GM18870 (cell line): ENCODE measurements at regions not wholly inside any gene's neighbourhood (a gene's known extent, or its start where the extent isn't known, plus 50 kb on each side); places are given as distances from the start of the nearest gene placed in this dataset.
A peak's percentile ranks its signal among the peaks of the same experiment; 100 is the strongest.

Source experiments
- ATAC-seq: cut with Tn5 transposase; IDR thresholded peaks from one replicate; pipeline ENCODE4 v1.9.1; 2021; ENCODE audit warnings: moderate library complexity; ENCODE audit not compliant: unreplicated experiment

DNA sequence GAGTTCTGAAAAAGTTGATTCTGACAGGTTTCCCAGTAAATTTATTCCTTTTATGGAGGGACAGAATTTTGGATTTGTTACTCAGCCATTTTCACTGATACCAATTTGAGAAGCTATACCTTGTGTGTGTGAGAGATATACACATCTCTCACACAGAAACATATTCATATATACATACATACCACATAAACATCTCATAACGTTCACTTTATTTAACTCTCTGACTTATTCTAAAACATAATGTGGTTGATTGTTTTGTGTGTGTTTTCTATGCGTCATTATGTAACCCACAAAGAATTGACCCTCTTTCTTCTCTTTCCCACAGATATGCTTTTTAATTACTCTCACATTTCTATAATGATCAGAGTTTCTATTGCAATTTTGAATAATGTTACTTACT, 570.8 kb upstream of the TLE4 start:
- no peak for ATAC-seq

DNA sequence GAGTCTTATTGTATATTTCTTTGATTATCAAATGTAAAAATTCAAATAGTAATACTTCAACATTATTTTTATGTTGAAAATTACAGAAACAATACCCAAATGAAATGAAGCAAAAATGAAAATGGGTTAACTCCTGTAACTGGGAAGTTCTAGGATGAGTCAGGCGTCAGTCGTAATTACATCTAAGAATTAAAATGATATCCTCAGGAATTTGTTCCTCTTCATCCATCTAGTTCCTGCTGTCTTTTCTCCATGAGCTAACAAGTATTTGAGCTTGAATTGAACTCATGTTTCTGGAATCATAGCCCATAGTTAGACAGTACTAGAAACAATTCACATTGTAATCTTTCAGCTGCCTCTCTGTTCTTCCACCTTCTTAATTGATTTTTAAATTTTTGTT, 568.3 kb upstream of the TLE4 start:
- ATAC-seq: no peak

- no peak for ATAC-seq
These were observed 567.7 kb upstream of the TLE4 start for GRCh38 chr9:79004032-79004431.

- ATAC-seq: no peak
These were observed 565.2 kb upstream of the TLE4 start for GRCh38 chr9:79006546-79006945.

GRCh38 chr9:79007701-79008483, 563.9 kb upstream of the TLE4 start:
- ATAC-seq: peak; percentile 97

DNA sequence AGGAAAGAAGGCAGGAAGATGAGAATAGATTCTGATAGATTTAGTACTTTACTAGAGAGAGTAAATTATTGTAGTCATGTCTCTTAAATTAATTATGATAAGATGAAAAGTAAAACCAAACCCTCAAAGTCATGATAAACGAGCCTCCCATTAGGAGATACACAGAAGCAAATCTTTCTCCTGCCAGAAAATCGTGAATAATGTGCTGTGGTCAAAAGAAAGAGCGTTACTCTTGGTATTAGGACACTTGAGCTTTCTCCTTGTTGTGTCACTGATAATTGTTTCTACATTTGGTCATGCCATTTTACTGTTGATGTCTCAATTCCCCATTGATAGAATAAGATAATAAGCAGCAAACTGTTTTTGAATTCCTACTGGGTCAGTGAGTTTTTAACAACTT, 562.8 kb upstream of the TLE4 start:
- no peak for ATAC-seq

DNA sequence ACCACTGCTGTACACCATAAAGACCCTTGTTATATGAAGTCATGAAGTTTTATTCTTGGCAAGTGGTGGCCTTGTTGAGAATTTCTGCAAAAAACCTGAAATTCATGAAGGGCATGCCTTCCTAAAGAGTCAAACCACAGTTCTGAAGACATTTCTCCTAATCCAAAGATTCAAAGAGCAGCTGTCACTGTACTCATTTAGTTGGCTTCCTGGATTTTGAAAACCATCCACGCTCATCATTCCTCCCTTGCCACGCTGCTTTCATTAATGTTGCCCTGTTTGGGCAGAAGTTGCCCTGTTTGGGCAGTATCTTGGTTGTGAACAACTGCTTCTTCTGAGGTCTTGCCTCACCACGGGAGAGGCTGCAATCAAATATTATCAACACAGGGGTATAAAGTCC, 560.3 kb upstream of the TLE4 start:
- no peak for ATAC-seq

DNA sequence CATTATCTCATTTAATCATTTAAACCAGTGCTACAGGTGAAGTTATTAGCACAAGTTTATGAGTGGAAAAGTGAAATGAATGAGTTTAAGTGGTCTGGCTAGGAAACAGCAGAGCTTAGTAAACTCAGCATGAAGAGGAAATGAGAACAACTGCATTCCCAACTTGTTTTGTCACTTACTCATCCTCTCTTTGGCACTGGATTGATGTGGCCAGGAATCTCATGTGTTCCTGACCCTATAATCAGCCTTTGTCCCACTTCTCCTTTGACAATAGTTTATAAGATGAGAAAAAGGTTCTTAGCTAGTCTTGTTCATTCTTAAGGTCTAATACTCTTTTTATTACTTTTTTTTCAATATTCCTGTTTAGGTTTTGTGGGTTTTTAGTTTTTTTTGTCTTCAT, 559.2 kb upstream of the TLE4 start:
- no peak for ATAC-seq

DNA sequence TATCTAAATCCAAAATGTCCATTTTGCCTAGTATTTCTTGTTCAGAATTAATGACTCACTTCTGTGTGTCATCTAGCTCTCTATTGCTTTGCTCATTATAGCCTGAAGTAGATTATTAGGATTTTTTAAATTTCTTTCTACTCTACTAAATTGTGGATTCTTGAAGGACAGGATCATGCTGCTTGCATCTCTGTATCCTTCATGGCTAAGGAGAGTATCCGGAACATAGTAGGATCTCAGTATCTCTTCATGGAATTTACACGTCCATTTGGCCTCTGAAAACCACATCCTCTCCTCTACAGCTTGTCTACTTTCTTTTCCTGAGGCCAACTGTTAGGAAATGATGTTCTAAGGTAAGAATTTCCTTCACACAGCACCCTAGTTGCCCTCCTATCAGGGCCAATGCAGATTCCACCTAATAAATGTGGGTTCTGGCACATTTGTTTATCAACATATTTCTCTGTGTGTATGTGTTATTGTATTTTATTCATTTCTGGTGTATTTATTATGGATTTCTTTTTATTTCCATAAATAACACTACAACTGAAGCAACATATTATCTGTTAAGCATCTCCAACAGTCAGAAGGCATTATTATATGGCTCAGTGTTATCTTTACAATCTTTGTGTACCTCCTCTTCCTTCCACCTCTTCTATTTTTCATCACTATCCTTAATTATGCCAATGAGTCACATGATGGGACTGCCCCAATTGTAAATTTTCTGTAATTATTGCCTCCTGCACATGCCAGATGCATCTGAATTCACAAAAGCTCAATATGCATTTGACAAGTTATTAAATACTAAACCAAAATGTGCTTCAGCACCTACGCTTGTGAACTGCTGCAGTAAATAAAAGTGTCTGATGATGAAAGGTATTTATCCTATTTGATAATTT, 557.8 kb upstream of the TLE4 start:
- no peak for ATAC-seq

GRCh38 chr9:79014929-79015699, 556.7 kb upstream of the TLE4 start:
- no peak for ATAC-seq

- no peak for ATAC-seq
These were observed 555.8 kb upstream of the TLE4 start for GRCh38 chr9:79015951-79016350.

GRCh38 chr9:79020276-79020675, 551.5 kb upstream of the TLE4 start:
- no peak for ATAC-seq

GRCh38 chr9:79021084-79021483, 550.7 kb upstream of the TLE4 start:
- ATAC-seq: no peak

DNA sequence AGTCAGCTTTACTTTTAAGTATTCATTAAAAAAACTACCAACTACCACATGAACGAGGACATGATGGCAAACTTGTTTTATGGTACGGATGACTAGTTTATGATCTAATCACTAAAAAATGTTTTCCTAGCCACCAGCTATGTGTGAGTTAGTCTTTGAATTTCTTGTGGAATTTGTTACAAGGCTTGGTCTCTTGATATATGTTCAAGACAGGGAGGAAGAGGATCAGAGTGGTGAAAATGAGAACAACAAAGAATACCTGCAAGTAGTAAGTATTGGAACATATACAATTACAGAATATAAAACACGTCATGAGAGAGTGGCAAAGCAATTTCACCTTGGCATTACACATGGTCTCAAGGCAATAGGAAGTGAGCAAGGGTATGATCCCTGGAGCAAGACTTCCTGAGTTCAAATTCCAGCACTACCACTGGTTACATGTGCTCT, 548.6 kb upstream of the TLE4 start:
- ATAC-seq: no peak

- ATAC-seq: peak; percentile 93
These were observed 545.4 kb upstream of the TLE4 start for GRCh38 chr9:79026316-79026715.

- ATAC-seq: no peak
These were observed 543.7 kb upstream of the TLE4 start for GRCh38 chr9:79028101-79028500.

DNA sequence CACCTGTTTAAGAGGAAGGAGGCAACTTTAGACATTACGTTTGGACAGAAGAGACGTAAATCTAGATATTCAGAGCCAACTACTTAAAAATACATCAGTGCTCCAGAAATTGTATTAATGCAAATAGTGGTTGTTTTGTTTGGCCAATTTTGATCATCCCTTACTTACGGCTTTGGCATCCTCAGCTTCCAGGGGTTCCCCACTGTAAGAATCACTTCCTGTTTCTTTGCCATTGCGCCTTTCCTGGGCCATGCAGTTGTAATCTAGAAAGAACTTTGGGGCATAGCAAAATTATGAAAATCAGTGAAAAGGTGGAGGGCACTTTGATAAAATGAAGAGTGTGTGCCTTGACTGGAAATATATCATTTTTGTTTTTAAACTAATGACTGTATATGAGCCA, 537.2 kb upstream of the TLE4 start:
- no peak for ATAC-seq

- ATAC-seq: no peak
These were observed 534.4 kb upstream of the TLE4 start for GRCh38 chr9:79037338-79037737.

DNA sequence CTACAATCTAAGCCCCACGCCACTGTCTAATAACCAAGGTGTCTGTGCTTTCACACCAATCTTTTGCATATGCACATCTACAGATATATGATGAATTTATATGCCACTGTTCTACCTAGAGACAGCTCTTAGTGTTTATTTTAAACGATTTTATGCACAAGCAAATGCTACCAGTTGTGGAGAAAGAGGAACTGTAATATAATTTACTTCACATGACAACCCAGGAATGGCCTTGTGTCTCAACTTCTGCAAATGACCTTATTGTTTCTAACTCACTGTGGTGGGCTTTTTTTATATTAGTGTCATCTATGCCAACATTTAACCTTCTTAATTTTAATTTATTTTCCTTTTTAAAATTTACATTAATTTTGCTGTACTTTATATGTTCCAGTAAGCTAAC, 531.1 kb upstream of the TLE4 start:
- ATAC-seq: no peak

- no peak for ATAC-seq
These were observed 530.5 kb upstream of the TLE4 start for GRCh38 chr9:79041266-79041665.

DNA sequence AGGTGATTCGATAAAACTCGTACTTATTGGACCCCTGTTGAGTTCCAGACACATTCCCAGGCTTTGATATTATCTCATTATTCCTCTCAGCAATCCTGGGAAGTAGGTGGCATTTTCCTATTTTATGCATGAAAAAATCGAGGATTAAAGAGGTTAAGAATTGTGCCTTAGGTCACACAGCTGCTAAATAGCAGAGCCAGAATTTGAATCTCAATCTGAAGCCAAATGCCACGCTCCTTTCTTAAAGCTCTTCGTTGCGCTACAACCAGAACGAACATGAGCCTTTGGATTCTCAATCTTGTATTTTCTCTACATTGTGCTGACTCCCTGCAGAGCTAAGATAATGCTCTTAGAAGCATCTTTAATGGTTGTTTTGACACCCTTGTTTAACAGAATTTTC, 527.8 kb upstream of the TLE4 start:
- no peak for ATAC-seq
